ENCODE measurements at regions not wholly inside any gene's neighbourhood (a gene's known extent, or its start where the extent isn't known, plus 50 kb on each side); places are given as distances from the start of the nearest gene placed in this dataset.
"Not testable (repeated sequence)": the region's sequence is repeated elsewhere in the genome, so short reads cannot be mapped to it uniquely, and the experiment has no call there.

DNA sequence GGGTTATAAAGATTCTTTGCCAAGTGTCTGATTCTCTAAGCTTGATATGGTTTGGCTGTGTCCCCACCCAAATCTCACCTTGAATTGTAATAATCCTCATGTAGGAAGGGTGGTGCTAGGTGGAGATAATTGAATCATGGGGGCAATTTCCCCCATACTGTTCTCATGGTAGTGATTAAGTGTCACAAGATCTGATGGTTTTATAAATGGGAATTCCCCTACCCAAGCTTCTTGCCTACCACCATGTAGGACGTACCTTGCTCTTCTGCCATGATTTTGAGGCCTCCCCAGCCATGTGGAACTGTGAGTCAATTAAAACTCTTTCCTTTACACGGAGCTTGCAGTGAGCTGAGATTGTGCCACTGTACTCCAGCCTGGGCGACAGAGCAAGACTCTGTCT is 524.6 kb downstream of the RNF144A start:
- H2AFZ ChIP-seq (ENCODE audit: low read depth, low read length); H3K36me3 ChIP-seq (ENCODE audit: control insufficient read depth in 1 of 2, insufficient read depth in 2 of 2, low read depth in 1 of 2, low read length in 2 of 2); H3K4me1 ChIP-seq (ENCODE audit: control insufficient read depth, insufficient read depth, low read depth, low read length); H4K8ac ChIP-seq (ENCODE audit: low read length); H3K79me1 ChIP-seq (replicated peaks; ENCODE audit: low read length, poor library complexity, severe bottlenecking); H3K23ac ChIP-seq (ENCODE audit: low read length in 2 of 2); H2BK15ac ChIP-seq (ENCODE audit: low read depth, poor library complexity, severe bottlenecking); H2AK5ac ChIP-seq (ENCODE audit: low read length, severe bottlenecking); H3K18ac ChIP-seq (ENCODE audit: low read depth in 1 of 2, low read length in 2 of 2); DNase-seq; H3K9me3 ChIP-seq (ENCODE audit: control insufficient read depth, low read length); H4K91ac ChIP-seq (ENCODE audit: low read length); H3K27me3 ChIP-seq (ENCODE audit: control insufficient read depth in 1 of 2, insufficient read depth in 1 of 2, low read length in 2 of 2); H3K4me2 ChIP-seq (ENCODE audit: low read length, poor library complexity, severe bottlenecking); H3K14ac ChIP-seq (ENCODE audit: low read length in 2 of 2); H3K4me3 ChIP-seq (ENCODE audit: insufficient read depth in 1 of 2, low read depth in 1 of 2, low read length in 2 of 2); H3K9ac ChIP-seq (ENCODE audit: low read length); H2BK12ac ChIP-seq (ENCODE audit: low read length in 2 of 2); H3K27ac ChIP-seq (ENCODE audit: low read length, poor library complexity, severe bottlenecking); H2BK120ac ChIP-seq (ENCODE audit: low read depth, low read length); H3K4ac ChIP-seq (ENCODE audit: low read depth in 1 of 2, low read length in 2 of 2); H2BK5ac ChIP-seq (ENCODE audit: low read depth, low read length, poor library complexity, severe bottlenecking): not testable (repeated sequence)
- 78% methylated on average over 3 of the region's 3 CpGs for WGBS

GRCh38 chr2:7444626-7445025 is 527.4 kb downstream of the RNF144A start:
- WGBS: 76% methylated on average over 3 of the region's 4 CpGs

GRCh38 chr2:7448578-7449264 is 531.5 kb downstream of the RNF144A start:
- H3K27ac ChIP-seq (ENCODE audit: low read length, poor library complexity, severe bottlenecking): no peak overlapping the region
- H3K4me3 ChIP-seq (ENCODE audit: insufficient read depth in 1 of 2, low read depth in 1 of 2, low read length in 2 of 2): no peak overlapping the region
- no peak overlapping the region for H3K23ac ChIP-seq (ENCODE audit: low read length in 2 of 2)

More at GRCh38 chr2:7444626-7445025, 527.4 kb downstream of the RNF144A start:
- H3K27me3 ChIP-seq (ENCODE audit: control insufficient read depth in 1 of 2, insufficient read depth in 1 of 2, low read length in 2 of 2): no peaks in the 10 kb centered on the region
- H3K79me1 ChIP-seq (replicated peaks; ENCODE audit: low read length, poor library complexity, severe bottlenecking): no peaks in the 10 kb centered on the region
- H3K27ac ChIP-seq (ENCODE audit: low read length, poor library complexity, severe bottlenecking): no peak overlapping the region
- H3K9me3 ChIP-seq (ENCODE audit: control insufficient read depth, low read length): no peaks in the 10 kb centered on the region
- no peak overlapping the region for H3K4me2 ChIP-seq (ENCODE audit: low read length, poor library complexity, severe bottlenecking)
- no peak overlapping the region for H3K18ac ChIP-seq (ENCODE audit: low read depth in 1 of 2, low read length in 2 of 2)
- H3K4ac ChIP-seq (ENCODE audit: low read depth in 1 of 2, low read length in 2 of 2): no peak overlapping the region
- no peaks in the 10 kb centered on the region for H3K4me1 ChIP-seq (ENCODE audit: control insufficient read depth, insufficient read depth, low read depth, low read length)
- H3K14ac ChIP-seq (ENCODE audit: low read length in 2 of 2): no peak overlapping the region
- no peak overlapping the region for H2BK12ac ChIP-seq (ENCODE audit: low read length in 2 of 2)
- no peaks in the 10 kb centered on the region for H3K36me3 ChIP-seq (ENCODE audit: control insufficient read depth in 1 of 2, insufficient read depth in 2 of 2, low read depth in 1 of 2, low read length in 2 of 2)
- H2AFZ ChIP-seq (ENCODE audit: low read depth, low read length): no peak overlapping the region
- no peak overlapping the region for H2BK15ac ChIP-seq (ENCODE audit: low read depth, poor library complexity, severe bottlenecking)
- DNase-seq: no peak
- H3K23ac ChIP-seq (ENCODE audit: low read length in 2 of 2): no peak overlapping the region
- H3K4me3 ChIP-seq (ENCODE audit: insufficient read depth in 1 of 2, low read depth in 1 of 2, low read length in 2 of 2): no peak overlapping the region
- no peak overlapping the region for H4K8ac ChIP-seq (ENCODE audit: low read length)
- H2BK5ac ChIP-seq (ENCODE audit: low read depth, low read length, poor library complexity, severe bottlenecking): no peak overlapping the region
- no peak overlapping the region for H4K91ac ChIP-seq (ENCODE audit: low read length)
- no peak overlapping the region for H3K9ac ChIP-seq (ENCODE audit: low read length)
- no peak overlapping the region for H2BK120ac ChIP-seq (ENCODE audit: low read depth, low read length)
- H2AK5ac ChIP-seq (ENCODE audit: low read length, severe bottlenecking): no peak overlapping the region

GRCh38 chr2:7449298-7449697 is 532.1 kb downstream of the RNF144A start:
- no peak overlapping the region for H3K23ac ChIP-seq (ENCODE audit: low read length in 2 of 2)
- no peaks in the 10 kb centered on the region for H3K4me1 ChIP-seq (ENCODE audit: control insufficient read depth, insufficient read depth, low read depth, low read length)
- H3K27ac ChIP-seq (ENCODE audit: low read length, poor library complexity, severe bottlenecking): no peak overlapping the region
- H2BK12ac ChIP-seq (ENCODE audit: low read length in 2 of 2): no peak overlapping the region
- no peak overlapping the region for H4K8ac ChIP-seq (ENCODE audit: low read length)
- H3K9ac ChIP-seq (ENCODE audit: low read length): no peak overlapping the region
- no peak overlapping the region for H3K4me3 ChIP-seq (ENCODE audit: insufficient read depth in 1 of 2, low read depth in 1 of 2, low read length in 2 of 2)
- H3K27me3 ChIP-seq (ENCODE audit: control insufficient read depth in 1 of 2, insufficient read depth in 1 of 2, low read length in 2 of 2): no peaks in the 10 kb centered on the region
- H2BK15ac ChIP-seq (ENCODE audit: low read depth, poor library complexity, severe bottlenecking): no peak overlapping the region
- no peak overlapping the region for H3K4me2 ChIP-seq (ENCODE audit: low read length, poor library complexity, severe bottlenecking)
- H3K36me3 ChIP-seq (ENCODE audit: control insufficient read depth in 1 of 2, insufficient read depth in 2 of 2, low read depth in 1 of 2, low read length in 2 of 2): no peaks in the 10 kb centered on the region
- no peak overlapping the region for H2BK5ac ChIP-seq (ENCODE audit: low read depth, low read length, poor library complexity, severe bottlenecking)
- no peak overlapping the region for H2AFZ ChIP-seq (ENCODE audit: low read depth, low read length)
- H3K18ac ChIP-seq (ENCODE audit: low read depth in 1 of 2, low read length in 2 of 2): no peak overlapping the region
- no peaks in the 10 kb centered on the region for H3K79me1 ChIP-seq (replicated peaks; ENCODE audit: low read length, poor library complexity, severe bottlenecking)
- no peak overlapping the region for H2AK5ac ChIP-seq (ENCODE audit: low read length, severe bottlenecking)
- no peaks in the 10 kb centered on the region for H3K9me3 ChIP-seq (ENCODE audit: control insufficient read depth, low read length)
- H2BK120ac ChIP-seq (ENCODE audit: low read depth, low read length): no peak overlapping the region
- H3K14ac ChIP-seq (ENCODE audit: low read length in 2 of 2): no peak overlapping the region
- H3K4ac ChIP-seq (ENCODE audit: low read depth in 1 of 2, low read length in 2 of 2): no peak overlapping the region
- H4K91ac ChIP-seq (ENCODE audit: low read length): no peak overlapping the region
- DNase-seq: no peak

More at GRCh38 chr2:7448578-7449264, 531.5 kb downstream of the RNF144A start:
- Histone ChIP-seq H3K18ac (ENCODE audit: low read depth in 1 of 2, low read length in 2 of 2) (no peak overlapping the region), H3K9me3 (ENCODE audit: control insufficient read depth, low read length) (no peaks in the 10 kb centered on the region), H3K4ac (ENCODE audit: low read depth in 1 of 2, low read length in 2 of 2) (no peak overlapping the region), H2BK15ac (ENCODE audit: low read depth, poor library complexity, severe bottlenecking) (no peak overlapping the region), H4K91ac (ENCODE audit: low read length) (no peak overlapping the region), H2AK5ac (ENCODE audit: low read length, severe bottlenecking) (no peak overlapping the region), H2BK5ac (ENCODE audit: low read depth, low read length, poor library complexity, severe bottlenecking) (no peak overlapping the region), H3K36me3 (ENCODE audit: control insufficient read depth in 1 of 2, insufficient read depth in 2 of 2, low read depth in 1 of 2, low read length in 2 of 2) (no peaks in the 10 kb centered on the region), H3K27me3 (ENCODE audit: control insufficient read depth in 1 of 2, insufficient read depth in 1 of 2, low read length in 2 of 2) (no peaks in the 10 kb centered on the region), H3K79me1 (replicated peaks; ENCODE audit: low read length, poor library complexity, severe bottlenecking) (no peaks in the 10 kb centered on the region), H4K8ac (ENCODE audit: low read length) (no peak overlapping the region), H3K9ac (ENCODE audit: low read length) (no peak overlapping the region), H2BK12ac (ENCODE audit: low read length in 2 of 2) (no peak overlapping the region), H3K14ac (ENCODE audit: low read length in 2 of 2) (no peak overlapping the region), H3K4me1 (ENCODE audit: control insufficient read depth, insufficient read depth, low read depth, low read length) (no peaks in the 10 kb centered on the region), H3K4me2 (ENCODE audit: low read length, poor library complexity, severe bottlenecking) (no peak overlapping the region), H2AFZ (ENCODE audit: low read depth, low read length) (no peak overlapping the region), H2BK120ac (ENCODE audit: low read depth, low read length) (no peak overlapping the region)
- 91% methylated on average over 8 of the region's 11 CpGs for WGBS
- DNase-seq: no peak

Measured in mesenchymal stem cell (in vitro differentiated cells and primary cell).